Osteocyte (in vitro differentiated cells): ENCODE measurements at regions not wholly inside any gene's neighbourhood (a gene's known extent, or its start where the extent isn't known, plus 50 kb on each side); places are given as distances from the start of the nearest gene placed in this dataset.

Source experiments
- DNase-seq: peaks from one replicate; pipeline ENCODE4 v3.0.0; 2021; ENCODE audit warnings: mixed read lengths; ENCODE audit not compliant: unreplicated experiment; ENCODE audit errors: extremely low spot score
- H3K27ac Mint-ChIP-seq: one replicate; pipeline ENCODE4 v1.8.0; 2021; ENCODE audit warnings: mild to moderate bottlenecking, mixed read lengths; ENCODE audit not compliant: unreplicated experiment
- H3K27me3 Mint-ChIP-seq: one replicate; pipeline ENCODE4 v1.8.0; 2021; ENCODE audit warnings: mixed read lengths; ENCODE audit not compliant: unreplicated experiment
- H3K36me3 Mint-ChIP-seq: one replicate; pipeline ENCODE4 v1.8.0; 2021; ENCODE audit warnings: mixed read lengths; ENCODE audit not compliant: unreplicated experiment
- H3K4me1 Mint-ChIP-seq: one replicate; pipeline ENCODE4 v1.8.0; 2021; ENCODE audit warnings: mixed read lengths; ENCODE audit not compliant: unreplicated experiment
- H3K4me3 Mint-ChIP-seq: one replicate; pipeline ENCODE4 v1.8.0; 2021; ENCODE audit warnings: mild to moderate bottlenecking, moderate library complexity, mixed read lengths; ENCODE audit not compliant: unreplicated experiment
- H3K9me3 Mint-ChIP-seq: one replicate; pipeline ENCODE4 v1.8.0; 2021; ENCODE audit warnings: mixed read lengths; ENCODE audit not compliant: unreplicated experiment
- TF ChIP-seq, protein P1 (sequence below): fragments of 200-600 bp; sonication (generic); IDR thresholded peaks from 2 replicates; pipeline ENCODE4 v1.5.0; 2021; ENCODE audit warnings: antibody characterized with exemption, mild to moderate bottlenecking, moderate library complexity

DNA sequence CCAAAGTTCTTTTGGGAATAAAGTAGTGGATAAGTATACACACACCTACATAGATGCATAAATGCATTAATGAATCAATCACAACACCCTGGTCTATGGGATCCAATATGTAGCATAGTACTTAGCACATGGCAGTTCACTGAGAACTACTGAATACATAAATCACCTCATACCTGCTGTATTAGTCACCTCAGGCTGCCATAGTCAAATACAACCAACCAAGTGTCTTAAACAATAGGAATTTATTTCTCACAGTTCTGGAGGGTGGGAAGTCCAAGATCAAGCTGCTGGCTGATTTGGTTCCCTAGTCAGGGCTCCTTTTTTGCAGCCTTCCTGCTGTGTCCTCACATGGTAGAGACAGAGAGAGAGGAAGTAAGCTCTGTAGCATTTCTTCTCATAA lies 228.2 kb downstream of the NHLRC3 start:
- Mint-ChIP-seq H3K27me3 (no peaks in the 10 kb centered on the region), H3K4me1 (peaks cover 14% of the 10 kb centered on the region), H3K4me3 (no peak overlapping the region), H3K36me3 (peaks cover 6% of the 10 kb centered on the region), H3K27ac (no peak overlapping the region), H3K9me3 (peaks cover 14% of the 10 kb centered on the region)
- TF ChIP-seq, protein P1, sequence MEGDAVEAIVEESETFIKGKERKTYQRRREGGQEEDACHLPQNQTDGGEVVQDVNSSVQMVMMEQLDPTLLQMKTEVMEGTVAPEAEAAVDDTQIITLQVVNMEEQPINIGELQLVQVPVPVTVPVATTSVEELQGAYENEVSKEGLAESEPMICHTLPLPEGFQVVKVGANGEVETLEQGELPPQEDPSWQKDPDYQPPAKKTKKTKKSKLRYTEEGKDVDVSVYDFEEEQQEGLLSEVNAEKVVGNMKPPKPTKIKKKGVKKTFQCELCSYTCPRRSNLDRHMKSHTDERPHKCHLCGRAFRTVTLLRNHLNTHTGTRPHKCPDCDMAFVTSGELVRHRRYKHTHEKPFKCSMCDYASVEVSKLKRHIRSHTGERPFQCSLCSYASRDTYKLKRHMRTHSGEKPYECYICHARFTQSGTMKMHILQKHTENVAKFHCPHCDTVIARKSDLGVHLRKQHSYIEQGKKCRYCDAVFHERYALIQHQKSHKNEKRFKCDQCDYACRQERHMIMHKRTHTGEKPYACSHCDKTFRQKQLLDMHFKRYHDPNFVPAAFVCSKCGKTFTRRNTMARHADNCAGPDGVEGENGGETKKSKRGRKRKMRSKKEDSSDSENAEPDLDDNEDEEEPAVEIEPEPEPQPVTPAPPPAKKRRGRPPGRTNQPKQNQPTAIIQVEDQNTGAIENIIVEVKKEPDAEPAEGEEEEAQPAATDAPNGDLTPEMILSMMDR, result no peak
- DNase-seq, result no peak

DNA sequence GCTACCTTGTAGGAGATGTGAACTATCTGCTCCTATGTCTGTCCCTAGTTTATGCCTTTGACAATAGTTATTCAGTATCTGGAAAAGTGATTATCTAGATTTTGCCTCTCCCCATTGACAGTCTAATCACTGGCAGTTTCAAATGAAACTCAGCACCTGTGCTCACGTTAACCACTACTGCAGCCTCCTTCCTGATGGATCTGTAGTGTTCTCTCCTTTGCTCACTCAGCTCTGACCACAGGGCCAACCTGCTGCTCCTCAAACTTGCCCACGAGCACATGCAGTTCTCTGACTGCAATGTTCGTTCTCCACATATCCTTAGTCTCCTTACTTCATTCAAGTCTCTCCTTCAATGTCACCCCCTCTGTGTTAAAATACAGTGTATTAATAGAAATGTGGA lies 230.1 kb downstream of the NHLRC3 start:
- Mint-ChIP-seq H3K27ac (no peak overlapping the region), H3K27me3 (no peaks in the 10 kb centered on the region), H3K4me3 (no peak overlapping the region), H3K4me1 (peaks cover 14% of the 10 kb centered on the region), H3K36me3 (peaks cover 6% of the 10 kb centered on the region), H3K9me3 (peaks cover 14% of the 10 kb centered on the region)
- no peak for DNase-seq
- TF ChIP-seq, protein P1, result no peak

DNA sequence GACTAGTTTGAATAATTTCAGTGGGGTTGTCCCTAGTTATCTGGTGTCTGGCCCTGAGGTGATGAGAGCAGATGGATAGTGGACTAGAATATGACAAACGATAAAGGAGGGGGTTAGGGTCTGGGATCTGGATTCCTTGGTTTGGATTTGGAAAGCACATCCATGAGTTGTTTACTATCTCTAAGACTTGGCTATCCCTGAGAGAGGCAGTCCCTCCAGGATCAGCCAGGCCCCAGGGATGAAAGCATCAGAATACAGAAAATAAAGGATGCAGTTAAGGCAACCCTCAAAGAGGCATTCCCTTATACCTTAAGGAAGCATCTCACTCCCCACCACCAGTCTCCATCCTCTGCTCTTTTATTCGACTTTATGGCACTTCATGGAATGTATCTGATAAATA lies 230.7 kb downstream of the NHLRC3 start:
- H3K4me3 Mint-ChIP-seq, result no peak overlapping the region
- DNase-seq, result no peak
- H3K27ac Mint-ChIP-seq, result peak overlapping the region; percentile 54
- peaks cover 14% of the 10 kb centered on the region for H3K4me1 Mint-ChIP-seq
- H3K9me3 Mint-ChIP-seq, result peaks cover 14% of the 10 kb centered on the region
- peaks cover 6% of the 10 kb centered on the region for H3K36me3 Mint-ChIP-seq
- H3K27me3 Mint-ChIP-seq, result no peaks in the 10 kb centered on the region
- TF ChIP-seq, protein P1, result no peak

DNA sequence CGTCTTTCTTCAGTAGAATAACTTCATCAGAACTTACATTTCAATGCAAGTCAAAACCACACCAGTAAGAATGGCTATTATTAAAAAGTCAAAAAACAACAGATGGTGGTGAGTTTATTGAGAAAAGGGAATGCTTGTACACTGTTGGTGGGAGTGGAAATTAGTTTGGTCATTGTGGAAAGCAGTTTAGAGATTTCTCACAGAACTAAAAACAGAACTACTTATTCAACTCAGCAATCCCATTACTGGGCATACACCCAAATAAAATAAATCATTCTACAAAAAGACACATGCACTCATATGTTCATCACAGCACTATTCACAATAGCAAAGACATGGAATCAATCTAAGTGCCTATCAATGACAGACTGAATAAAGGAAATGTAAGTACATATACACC lies 231.2 kb downstream of the NHLRC3 start:
- Mint-ChIP-seq H3K27me3 (no peaks in the 10 kb centered on the region), H3K4me1 (peaks cover 14% of the 10 kb centered on the region), H3K9me3 (peaks cover 14% of the 10 kb centered on the region), H3K36me3 (peaks cover 4% of the 10 kb centered on the region), H3K27ac (peak overlapping the region; percentile 54), H3K4me3 (no peak overlapping the region)
- DNase-seq, result no peak
- TF ChIP-seq, protein P1, result no peak

DNA sequence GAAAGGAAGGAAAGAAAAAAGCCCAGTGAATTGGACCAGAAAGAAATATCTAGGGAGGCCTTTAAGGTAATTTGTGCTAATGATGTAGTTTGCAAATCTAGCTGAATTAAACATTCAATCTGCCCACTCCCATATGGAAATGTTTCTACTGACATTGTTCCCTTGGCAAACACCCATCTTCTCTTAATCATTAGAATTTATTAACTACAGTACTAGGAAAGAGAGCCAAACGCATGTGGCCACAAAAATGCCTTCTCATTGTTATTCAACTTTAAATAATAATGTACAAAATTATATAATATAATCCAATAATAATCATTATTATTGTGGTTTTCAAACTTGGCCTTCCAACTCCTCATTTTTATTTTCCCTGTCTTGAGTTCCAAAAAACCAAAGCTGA lies 234.7 kb downstream of the NHLRC3 start:
- no peak for DNase-seq
- no peak overlapping the region for H3K27ac Mint-ChIP-seq
- TF ChIP-seq, protein P1, result no peak
- H3K9me3 Mint-ChIP-seq, result peaks cover 4% of the 10 kb centered on the region
- H3K4me3 Mint-ChIP-seq, result no peak overlapping the region
- H3K27me3 Mint-ChIP-seq, result no peaks in the 10 kb centered on the region
- peaks cover 14% of the 10 kb centered on the region for H3K4me1 Mint-ChIP-seq
- H3K36me3 Mint-ChIP-seq, result no peaks in the 10 kb centered on the region
